ENCODE measurements at regions not wholly inside any gene's neighbourhood (a gene's known extent, or its start where the extent isn't known, plus 50 kb on each side); places are given as distances from the start of the nearest gene placed in this dataset.

DNA sequence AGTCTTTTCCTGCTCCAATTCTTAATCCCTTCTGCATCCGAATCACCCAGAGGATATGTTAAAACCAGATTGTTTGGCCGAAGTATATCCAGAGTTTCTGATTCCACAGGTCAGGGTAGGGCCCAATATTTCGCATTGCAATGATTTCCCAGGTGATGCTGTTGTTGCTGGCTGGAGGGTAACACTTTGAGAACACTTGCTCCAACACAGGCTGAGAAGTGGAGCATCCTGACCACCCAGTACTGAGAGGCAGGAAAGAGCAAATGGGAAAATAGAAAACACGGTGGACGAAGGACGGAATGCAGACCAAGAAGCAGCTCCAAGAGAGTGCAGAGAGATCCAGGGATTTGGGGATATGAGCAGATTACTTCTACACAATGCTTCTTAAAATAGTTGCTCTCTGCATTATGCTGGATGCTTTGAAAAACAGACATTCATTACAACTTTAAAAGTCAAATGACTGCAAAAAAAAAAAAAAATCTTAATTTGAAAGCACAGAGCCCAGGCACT lies 362.2 kb upstream of the SLC14A2 start:
- Histone ChIP-seq H3K27ac (ENCODE audit: low read depth, low read length) (no peak overlapping the region), H3K4me3 (replicated peaks in 1 of 2; ENCODE audit: low read depth in 1 of 2, low read length in 2 of 2) (no peak overlapping the region), H3K79me2 (ENCODE audit: insufficient read depth, low read length) (no peaks in the 10 kb centered on the region), H2AFZ (ENCODE audit: low read depth, low read length, poor library complexity, severe bottlenecking) (no peak overlapping the region), H3K9me3 (ENCODE audit: control insufficient read depth in 1 of 2, insufficient read depth in 1 of 2, low read depth in 1 of 2, low read length in 2 of 2) (peaks cover 0 to 7% of the 10 kb centered on the region in 2 experiments; a peak in 2 of 4 replicates), H3K4me1 (ENCODE audit: control insufficient read depth in 1 of 2, insufficient read depth in 2 of 2, low read length in 2 of 2) (no peaks in the 10 kb centered on the region), H3K36me3 (ENCODE audit: control insufficient read depth in 1 of 2, insufficient read depth in 2 of 2, low read length in 2 of 2) (no peaks in the 10 kb centered on the region), H4K20me1 (ENCODE audit: insufficient read depth) (no peaks in the 10 kb centered on the region), H3K27me3 (ENCODE audit: insufficient read depth, low read length) (no peaks in the 10 kb centered on the region), H3K4me2 (ENCODE audit: low read length) (no peak overlapping the region), H3K9ac (ENCODE audit: low read length) (no peak overlapping the region), H3K9me2 (ENCODE audit: insufficient read depth) (no peaks in the 10 kb centered on the region)
- TF ChIP-seq POLR2AphosphoS5 (IDR thresholded peaks at IDR 0.05; ENCODE audit: low read depth, low read length) (no peak), EGR1 (IDR thresholded peaks at IDR 0.05; ENCODE audit: low read depth) (no peak), JUND (IDR thresholded peaks at IDR 0.05) (no peak), POLR2A (IDR thresholded peaks at IDR 0.05; ENCODE audit: borderline replicate concordance, extremely low read depth, insufficient read depth, insufficient read length) (no peak), SRF (IDR thresholded peaks at IDR 0.05; ENCODE audit: low read depth) (no peak)
- no TSS peak for BruUV-seq (replicated peaks)
- CTCF ChIA-PET, result no interaction called here
- RAD21 ChIA-PET (ENCODE audit: low non-redundant PET in 1 of 2, low total read pairs in 2 of 2, uncharacterized antibody in 2 of 2, unreplicated experiment in 2 of 2), result no interaction called here
- intact Hi-C loops (cut with micrococcal nuclease), result no loop called here
- ATAC-seq (no peak), DNase-seq (ENCODE audit: low read depth, low spot score) (no peak)
- POLR2A ChIA-PET, result no interaction called here

- Histone ChIP-seq H3K27ac (ENCODE audit: low read depth, low read length) (no peak overlapping the region), H3K79me2 (ENCODE audit: insufficient read depth, low read length) (no peaks in the 10 kb centered on the region), H2AFZ (ENCODE audit: low read depth, low read length, poor library complexity, severe bottlenecking) (no peak overlapping the region), H3K27me3 (ENCODE audit: insufficient read depth, low read length) (no peaks in the 10 kb centered on the region), H3K4me1 (ENCODE audit: control insufficient read depth in 1 of 2, insufficient read depth in 2 of 2, low read length in 2 of 2) (no peaks in the 10 kb centered on the region), H3K9me3 (ENCODE audit: control insufficient read depth in 1 of 2, insufficient read depth in 1 of 2, low read depth in 1 of 2, low read length in 2 of 2) (peaks cover 0 to 7% of the 10 kb centered on the region in 2 experiments; a peak in 2 of 4 replicates), H3K4me3 (replicated peaks in 1 of 2; ENCODE audit: low read depth in 1 of 2, low read length in 2 of 2) (no peak overlapping the region), H3K4me2 (ENCODE audit: low read length) (no peak overlapping the region), H3K9ac (ENCODE audit: low read length) (no peak overlapping the region), H3K9me2 (ENCODE audit: insufficient read depth) (no peaks in the 10 kb centered on the region), H3K36me3 (ENCODE audit: control insufficient read depth in 1 of 2, insufficient read depth in 2 of 2, low read length in 2 of 2) (no peaks in the 10 kb centered on the region), H4K20me1 (ENCODE audit: insufficient read depth) (no peaks in the 10 kb centered on the region)
- TF ChIP-seq EGR1 (IDR thresholded peaks at IDR 0.05; ENCODE audit: low read depth) (no peak), CBX3 (IDR thresholded peaks at IDR 0.05; ENCODE audit: low read depth) (no peak), SRF (IDR thresholded peaks at IDR 0.05; ENCODE audit: low read depth) (no peak), ELF1 (IDR thresholded peaks at IDR 0.05; ENCODE audit: borderline replicate concordance, low read depth) (no peak), POLR2A (IDR thresholded peaks at IDR 0.05; ENCODE audit: borderline replicate concordance, extremely low read depth, insufficient read depth, insufficient read length) (no peak), TCF7L2 (IDR thresholded peaks at IDR 0.05; ENCODE audit: borderline replicate concordance, extremely low read depth, insufficient read depth, insufficient read length) (no peak), POLR2AphosphoS5 (IDR thresholded peaks at IDR 0.05; ENCODE audit: low read depth, low read length) (no peak), RAD21 (IDR thresholded peaks at IDR 0.05; ENCODE audit: low read depth) (no peak), MAX (IDR thresholded peaks at IDR 0.05) (no peak)
- intact Hi-C loops (cut with micrococcal nuclease), result no loop called here
- no TSS peak for BruUV-seq (replicated peaks)
- RAD21 ChIA-PET (ENCODE audit: low non-redundant PET in 1 of 2, low total read pairs in 2 of 2, uncharacterized antibody in 2 of 2, unreplicated experiment in 2 of 2), result no interaction called here
- CTCF ChIA-PET, result no interaction called here
- ATAC-seq (no peak), DNase-seq (ENCODE audit: low read depth, low spot score) (no peak)
- POLR2A ChIA-PET, result no interaction called here
Observed at GRCh38 chr18:45253973-45254708, 361.1 kb upstream of the SLC14A2 start.
